ENCODE measurements at regions not wholly inside any gene's neighbourhood (a gene's known extent, or its start where the extent isn't known, plus 50 kb on each side); places are given as distances from the start of the nearest gene placed in this dataset.

- no peak for TF ChIP-seq CTCF (conservative IDR thresholded peaks at IDR 0.05; ENCODE audit: low read depth in 2 of 2)
- no peak for TF ChIP-seq REST (IDR thresholded peaks at IDR 0.05; ENCODE audit: unreplicated experiment)
- no peak for TF ChIP-seq ZNF114 (CRISPR knock-in tag; IDR thresholded peaks at IDR 0.05)
- TF ChIP-seq POLR2AphosphoS5 (IDR thresholded peaks at IDR 0.05; ENCODE audit: low read depth): no peak
- no peak for TF ChIP-seq EZH2phosphoT487 (IDR thresholded peaks at IDR 0.05; ENCODE audit: unreplicated experiment)
- 0 out of 2 replicates have a peak, but pooled peaks have one; percentile 37 for TF ChIP-seq CREB1 (CRISPR knock-in tag; IDR thresholded peaks at IDR 0.05; ENCODE audit: low read depth)
- no peak for TF ChIP-seq ETS1 (IDR thresholded peaks at IDR 0.05)
- TF ChIP-seq EZH2 (IDR thresholded peaks at IDR 0.05; ENCODE audit: low read depth, unreplicated experiment): no peak
- no peak for TF ChIP-seq STAT1 (IDR thresholded peaks at IDR 0.05; ENCODE audit: unreplicated experiment)
- no peak for TF ChIP-seq NANOG (IDR thresholded peaks at IDR 0.05; ENCODE audit: borderline replicate concordance)
- no peak for TF ChIP-seq ZNF331 (CRISPR knock-in tag; IDR thresholded peaks at IDR 0.05; ENCODE audit: low read depth)
Observed at GRCh38 chr3:28835751-28836150, 445.1 kb upstream of the RBMS3 start.
